NCI-H1092 (cell line): ENCODE measurements at regions not wholly inside any gene's neighbourhood (a gene's known extent, or its start where the extent isn't known, plus 50 kb on each side); places are given as distances from the start of the nearest gene placed in this dataset.

Experiments
- DNase-seq: peaks from one replicate; lab custom pipeline; 2025; lab: John Stamatoyannopoulos, UW

DNA sequence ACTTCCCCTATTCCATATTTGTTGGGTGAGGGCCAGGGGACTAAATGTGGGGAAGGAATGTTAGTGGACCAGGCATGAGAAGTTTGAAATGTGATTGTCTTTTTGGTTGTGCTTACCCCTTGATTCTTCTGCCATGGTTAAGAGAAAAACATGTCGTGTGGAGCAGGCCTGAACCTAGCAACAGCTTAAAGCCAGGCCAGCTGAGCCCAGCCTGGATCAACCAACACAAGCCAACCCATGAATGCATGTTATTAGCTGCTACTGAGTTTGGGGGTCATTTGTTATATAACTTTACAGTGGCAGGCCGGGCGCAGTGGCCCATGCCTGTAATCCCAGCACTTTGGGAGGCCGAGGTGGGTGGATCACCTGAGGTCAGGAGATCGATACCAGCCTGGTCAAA is 52.4 kb upstream of the TRIO start:
- no peak for DNase-seq

DNA sequence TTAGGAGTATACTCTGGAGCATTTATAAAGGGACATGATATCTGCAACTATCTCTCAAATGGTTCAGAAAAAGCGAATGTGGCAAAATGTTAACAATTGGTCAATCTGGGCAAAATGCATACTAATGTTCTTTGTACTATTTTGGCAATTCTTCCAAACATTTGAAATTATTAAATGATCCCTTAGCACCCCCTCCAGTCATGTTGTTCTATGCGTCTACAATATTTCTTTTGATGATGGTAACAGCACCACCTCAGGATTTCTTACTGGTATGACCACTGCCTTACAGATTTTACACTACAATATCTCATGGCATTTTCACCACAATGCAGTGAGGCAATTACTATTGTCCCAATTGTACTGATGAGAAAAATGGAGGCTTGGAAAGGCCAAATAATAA is 52.9 kb upstream of the TRIO start:
- DNase-seq, result no peak

DNA sequence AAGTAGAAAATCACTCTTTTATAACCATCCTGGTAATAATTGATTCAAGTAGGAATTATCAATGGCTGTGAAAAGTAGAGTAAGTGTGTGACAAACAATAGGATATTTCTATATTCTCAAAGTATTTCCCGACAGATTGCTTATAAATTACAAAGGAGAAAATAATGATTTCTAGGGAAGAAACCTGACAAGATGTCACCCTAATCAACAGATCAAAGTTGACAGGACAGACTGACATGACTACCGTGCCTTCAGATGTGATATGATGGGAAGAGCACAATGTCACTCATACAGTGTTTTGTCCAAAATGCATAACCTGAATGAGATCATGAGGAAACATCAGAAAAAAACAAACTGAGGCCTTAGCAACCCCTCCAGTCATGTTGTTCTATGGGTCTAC is 53.9 kb upstream of the TRIO start:
- DNase-seq, result no peak

DNA sequence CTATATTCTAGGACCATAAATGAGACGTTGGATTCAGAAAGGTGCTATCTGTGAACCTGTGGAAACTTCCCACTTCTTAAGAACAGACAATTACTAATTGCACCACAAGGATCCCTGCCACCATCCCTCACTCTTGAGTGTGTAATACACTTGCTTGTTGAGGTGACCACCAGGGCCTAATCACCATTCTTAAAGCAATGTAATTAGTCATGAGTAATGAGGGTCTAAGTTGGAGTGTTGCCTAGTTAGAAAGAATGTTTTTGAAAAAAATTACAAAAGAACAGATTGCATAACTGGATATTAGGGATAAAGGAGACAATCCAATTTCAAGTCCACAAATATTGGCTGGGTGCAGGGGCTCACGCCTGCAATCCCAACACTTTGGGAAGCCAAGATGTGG is 56.9 kb upstream of the TRIO start:
- no peak for DNase-seq

DNA sequence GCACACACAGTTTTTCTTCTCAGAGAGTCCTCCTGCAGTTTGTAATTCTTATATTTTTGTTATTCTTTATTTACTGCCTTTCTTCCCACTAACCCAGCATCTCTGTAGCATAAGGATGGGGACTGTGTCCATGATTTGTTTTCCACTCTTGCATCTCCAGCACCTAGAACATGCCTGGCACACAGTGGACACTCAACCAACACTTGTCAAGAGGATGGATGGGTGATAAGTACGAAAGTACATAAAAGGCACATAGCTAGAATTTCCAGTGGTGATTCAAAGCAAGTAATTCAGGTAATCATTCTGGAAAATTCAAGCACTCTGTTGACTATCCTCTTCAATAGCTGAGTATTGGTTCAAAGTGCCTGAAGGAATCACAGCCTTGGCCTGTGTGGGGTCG is 60.2 kb upstream of the TRIO start:
- no peak for DNase-seq

DNA sequence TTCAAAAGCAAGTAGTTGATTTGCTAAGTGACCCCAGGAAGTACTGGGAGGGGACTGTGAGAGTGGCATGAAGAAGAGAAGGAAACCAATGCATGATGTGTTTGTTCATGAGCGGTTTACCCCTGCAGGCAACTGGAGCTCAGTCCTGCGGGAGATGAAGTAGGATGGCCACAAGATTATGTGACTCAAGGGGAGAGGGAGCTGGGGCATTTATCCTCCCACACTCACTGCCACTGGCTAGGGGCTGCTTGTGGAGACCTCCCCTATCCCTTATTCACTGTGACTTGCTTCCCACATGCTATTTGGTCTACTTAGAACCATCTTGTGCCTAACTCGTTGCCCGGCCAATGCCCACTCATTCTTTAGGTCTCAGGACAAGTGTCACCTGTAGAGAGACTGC is 60.6 kb upstream of the TRIO start:
- DNase-seq, result no peak

DNA sequence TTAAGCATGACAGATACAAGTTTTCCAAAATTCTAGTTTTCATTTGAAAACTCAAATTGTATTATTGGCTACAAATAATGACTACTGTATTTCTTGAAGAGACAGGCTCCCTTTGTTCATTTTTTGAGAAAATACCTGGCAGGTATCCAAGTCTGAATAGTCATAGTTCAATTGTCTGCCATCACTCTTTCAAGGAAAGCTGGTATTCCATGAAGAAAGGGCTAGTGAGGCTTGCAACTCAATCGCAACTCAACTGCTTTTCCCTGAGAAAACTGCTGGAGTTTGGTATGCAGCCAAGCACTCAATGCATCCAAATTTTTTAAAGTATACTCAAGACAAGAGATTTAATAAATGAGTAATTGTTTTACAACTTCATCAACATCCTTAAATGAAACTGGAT is 61.4 kb upstream of the TRIO start:
- no peak for DNase-seq

DNA sequence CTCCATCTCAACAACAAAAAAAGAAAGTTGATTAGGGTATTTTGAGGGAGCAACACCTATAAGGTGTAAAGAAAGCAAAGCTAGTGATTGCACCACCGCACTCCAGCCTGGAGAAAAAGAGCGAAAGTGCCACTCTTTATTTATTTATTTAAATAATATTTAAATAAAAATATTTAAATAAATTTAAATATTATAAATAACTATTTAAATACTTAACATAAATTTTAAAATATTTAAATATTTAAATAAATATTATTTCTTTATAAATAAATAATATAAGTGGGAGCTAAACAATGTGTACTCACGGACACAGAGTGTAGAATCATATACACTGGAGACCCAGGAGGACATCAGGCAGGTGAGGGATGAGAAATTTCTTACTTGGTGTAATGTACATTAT is 64.4 kb upstream of the TRIO start:
- DNase-seq, result no peak

DNA sequence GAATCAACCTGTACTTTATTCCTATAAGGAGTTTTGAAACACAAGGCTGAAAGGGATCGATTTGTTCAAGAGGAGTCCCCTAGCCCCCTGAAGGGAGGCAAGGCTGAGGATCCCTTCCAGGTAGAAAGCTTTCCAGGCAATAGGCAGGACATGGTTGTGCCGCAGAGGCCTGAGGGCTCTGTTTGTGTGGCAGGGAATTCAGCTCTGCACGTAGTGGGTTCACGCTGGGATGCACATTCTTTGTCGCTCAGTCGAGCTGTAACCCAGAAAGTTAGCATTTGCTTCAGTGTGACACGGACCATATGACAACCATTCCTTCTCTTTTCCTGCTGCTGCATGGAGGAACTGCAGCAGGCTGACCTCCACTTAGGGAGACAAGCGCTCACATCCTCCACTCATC is 65.6 kb upstream of the TRIO start:
- DNase-seq, result no peak

DNA sequence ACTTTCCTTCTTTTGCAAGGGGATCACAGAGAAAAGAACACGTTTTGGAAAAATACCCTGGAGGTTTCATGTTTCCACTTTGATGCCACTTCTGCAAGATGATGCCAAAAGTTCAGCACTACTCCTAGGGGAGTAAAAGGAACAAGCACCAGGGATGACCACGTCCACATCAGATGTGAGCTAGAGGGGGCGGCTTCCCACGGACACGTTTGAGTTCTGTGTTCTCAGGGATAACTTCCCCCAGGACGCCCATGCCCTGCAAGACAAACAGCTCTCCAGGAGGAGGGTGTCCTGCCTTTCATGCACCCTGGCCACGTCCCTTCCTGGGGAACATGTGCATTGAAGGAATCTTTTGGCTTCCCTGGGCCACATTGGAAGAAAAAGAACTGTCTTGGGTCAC is 66.6 kb upstream of the TRIO start:
- no peak for DNase-seq

DNA sequence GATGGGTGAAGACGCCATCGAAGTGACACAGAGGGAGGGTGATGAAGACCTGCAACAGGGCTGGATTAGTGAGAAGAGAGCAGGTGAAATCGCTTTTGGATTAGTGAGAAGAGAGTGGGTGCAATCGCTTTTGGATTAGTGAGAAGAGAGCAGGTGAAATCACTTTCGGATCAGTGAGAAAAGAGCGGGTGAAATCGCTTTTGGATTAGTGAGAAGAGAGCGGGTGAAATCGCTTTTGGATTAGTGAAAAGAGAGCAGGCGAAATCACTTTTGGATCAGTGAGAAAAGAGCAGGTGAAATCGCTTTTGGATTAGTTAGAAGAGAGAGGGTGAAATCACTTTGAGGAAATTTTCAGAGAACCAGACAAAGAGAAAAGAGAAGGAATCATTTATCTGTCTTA is 67.2 kb upstream of the TRIO start:
- DNase-seq, result no peak

DNA sequence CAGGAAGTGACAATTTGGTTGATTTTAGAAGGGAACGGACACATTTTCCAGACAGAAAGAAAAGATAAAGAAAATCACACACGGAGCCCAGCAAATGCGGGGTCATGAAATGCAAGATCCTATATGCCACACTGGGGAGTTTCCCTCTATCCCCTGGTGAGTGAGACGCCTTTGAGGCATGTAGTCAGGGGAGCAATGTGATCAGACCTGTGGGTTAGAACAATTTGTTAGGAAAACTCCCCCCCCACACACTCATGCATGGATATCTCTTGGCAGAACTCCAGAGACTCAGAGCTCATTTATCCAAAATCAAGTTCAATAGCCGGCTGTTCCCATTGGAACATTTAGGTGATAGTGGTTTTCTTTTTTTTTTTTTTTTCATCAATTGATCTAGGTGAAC is 71.7 kb upstream of the TRIO start:
- DNase-seq, result no peak

DNA sequence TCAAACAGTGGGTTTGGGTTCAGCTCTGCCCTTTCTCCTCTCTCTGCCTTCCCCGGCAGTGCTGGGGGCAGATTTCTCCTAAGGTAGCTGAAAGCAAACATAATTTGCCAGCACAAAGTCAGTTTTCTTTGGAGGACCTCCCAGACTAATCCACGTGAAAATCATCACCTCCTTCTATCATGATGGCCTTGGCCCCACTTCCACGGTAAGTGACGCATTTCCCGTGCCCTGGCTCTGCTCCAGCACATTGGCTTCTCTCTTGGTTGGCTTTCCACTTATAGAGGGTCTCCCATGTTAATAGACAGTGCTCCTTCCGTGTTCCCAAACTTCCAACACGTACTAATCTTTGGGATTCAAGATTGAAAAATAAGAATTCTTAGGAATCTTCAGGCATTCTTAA is 74.1 kb upstream of the TRIO start:
- no peak for DNase-seq

DNA sequence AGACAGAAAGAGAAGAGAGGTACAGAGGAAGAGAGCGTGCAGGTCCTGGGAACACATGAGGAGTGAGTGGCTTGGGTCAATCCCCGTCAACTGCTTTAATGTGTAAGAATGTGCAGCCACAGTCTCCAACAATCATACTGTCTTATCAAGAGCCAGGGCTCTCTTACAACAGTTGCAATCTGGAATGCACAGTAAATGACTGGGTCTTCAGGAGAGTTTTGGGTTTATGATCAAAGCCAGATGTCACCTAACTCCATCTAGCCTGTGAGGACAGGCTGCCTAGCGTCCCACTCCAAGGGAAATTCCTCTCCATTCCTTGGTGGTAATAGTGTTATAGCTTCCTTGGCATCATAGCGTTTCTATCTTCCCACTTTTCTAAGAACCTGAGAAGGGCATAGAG is 75.0 kb upstream of the TRIO start:
- DNase-seq, result no peak

DNA sequence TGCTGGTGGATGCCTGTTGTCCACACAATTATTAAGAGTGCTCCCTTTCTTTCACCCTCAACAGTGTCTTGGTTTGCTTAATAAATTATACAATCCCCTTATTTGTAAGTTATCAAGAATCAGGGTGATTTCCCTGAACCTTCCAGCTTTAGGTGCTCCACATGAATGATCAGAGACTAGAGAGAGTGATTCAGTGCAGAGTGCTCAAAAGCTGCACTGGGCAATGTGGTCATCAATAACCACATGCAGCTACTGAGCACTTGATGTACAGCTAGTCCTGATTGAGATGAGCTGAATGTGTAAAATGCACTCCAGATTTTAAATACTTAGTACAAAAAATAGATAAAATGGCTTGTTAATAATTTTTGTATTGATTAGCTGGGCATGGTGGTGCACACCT is 76.8 kb upstream of the TRIO start:
- no peak for DNase-seq

DNA sequence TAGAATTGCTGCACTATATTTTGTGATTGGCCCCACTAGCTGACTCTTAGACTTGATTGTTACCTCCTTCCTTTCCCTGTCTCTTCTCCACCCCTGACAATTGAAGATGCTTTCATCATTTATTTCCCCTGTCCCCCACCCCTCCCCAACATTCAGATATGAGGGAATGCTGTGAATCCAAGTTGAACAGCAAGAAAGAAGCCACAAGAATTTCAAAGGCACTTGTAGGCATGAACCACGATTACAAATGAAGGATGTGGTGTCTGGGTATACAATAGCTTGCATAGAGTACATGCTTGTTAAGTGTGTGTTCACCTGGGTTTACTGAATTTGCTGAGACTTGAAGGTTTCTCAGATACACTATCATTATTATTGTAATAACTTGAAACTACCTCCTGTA is 78.3 kb upstream of the TRIO start:
- DNase-seq, result no peak

DNA sequence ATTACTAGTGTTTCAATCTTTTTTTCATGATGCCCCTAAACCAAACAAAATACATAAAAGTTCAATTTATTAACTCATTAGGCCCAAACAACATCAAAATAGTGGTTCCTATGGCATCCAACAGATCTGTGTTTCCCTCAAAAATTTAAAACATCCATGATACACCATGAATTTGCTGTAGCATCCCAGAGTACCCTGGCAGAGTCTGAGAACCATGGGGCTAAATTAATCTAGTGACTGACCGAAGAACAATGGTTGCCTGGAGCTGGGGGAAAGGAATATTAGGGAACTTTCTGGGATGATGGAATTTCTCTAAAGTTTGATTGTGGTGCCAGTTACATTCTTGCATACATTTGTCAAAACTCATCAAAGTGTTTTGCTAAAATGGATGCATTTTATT is 79.5 kb upstream of the TRIO start:
- no peak for DNase-seq

DNA sequence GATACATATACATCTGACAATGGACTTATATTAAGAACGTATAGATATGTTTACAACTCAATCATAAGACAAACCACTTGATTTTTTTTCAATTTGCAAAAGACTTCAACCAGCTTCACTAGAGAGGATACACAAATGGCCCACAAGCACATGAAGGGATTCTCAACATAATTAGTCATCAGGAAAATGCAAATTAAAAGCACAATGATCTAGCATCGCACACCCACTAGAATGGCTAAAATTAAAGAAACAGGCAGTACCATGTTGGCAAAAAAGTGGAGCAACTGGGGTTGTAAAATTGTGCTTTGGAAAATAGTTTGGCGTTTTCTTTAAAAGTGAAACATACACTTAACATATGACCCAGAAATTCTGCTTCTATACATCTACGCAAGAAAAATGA is 80.0 kb upstream of the TRIO start:
- no peak for DNase-seq

DNA sequence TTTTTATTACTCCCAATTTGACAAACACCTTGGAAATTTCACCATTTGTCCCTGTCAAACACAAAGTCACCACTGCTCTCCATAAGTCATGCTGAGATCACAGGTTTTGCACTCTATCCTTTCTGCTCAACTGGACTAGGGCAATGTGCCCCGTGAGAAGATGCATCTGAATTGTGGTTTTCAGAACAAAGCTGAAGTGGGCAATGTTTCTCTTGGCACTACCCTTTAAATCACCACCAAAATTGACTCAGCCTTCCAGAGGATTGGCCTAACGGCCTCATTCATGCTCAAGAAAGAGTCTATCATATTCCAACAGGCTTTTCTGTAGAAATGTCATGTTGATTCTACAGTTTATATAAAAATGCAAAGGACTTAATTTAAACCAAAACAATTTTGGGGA is 81.0 kb upstream of the TRIO start:
- no peak for DNase-seq

DNA sequence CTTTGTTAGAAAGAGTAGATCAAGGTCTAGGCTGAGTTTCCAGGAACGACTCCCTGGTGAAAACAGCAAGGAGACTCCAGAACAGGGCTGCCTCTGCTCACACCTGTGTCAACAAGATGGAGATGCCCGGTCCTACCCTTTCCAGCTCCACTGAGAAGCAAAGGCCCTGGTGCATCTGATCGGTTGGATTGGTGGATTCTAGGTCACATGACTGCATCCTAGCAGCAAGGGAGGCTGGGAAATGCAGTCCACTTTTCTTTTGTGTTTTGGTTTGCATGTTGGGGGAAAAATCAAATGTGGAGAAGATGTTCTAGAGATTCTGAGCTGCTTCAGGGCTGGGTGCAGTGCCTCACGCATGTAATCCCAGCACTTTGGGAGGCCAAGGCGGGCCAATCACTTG is 82.0 kb upstream of the TRIO start:
- DNase-seq, result no peak

DNA sequence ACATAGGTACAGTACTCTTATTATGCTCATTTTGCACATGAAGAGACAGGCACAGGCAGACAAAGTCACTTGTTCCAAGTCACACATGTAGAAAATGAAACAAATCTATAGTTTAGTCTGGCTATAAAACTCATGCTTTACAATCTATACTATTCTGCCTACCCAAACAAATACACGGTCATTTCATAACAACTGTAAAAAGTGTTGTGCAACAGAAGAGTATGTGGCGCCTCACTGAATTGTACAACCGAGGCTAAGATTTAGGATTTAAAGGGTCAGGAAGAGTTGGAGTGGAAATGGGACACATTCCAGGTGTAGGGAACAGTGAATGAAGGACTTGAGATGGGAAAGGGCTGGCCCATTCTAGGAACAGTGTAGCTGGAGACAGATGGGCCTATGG is 82.9 kb upstream of the TRIO start:
- no peak for DNase-seq

DNA sequence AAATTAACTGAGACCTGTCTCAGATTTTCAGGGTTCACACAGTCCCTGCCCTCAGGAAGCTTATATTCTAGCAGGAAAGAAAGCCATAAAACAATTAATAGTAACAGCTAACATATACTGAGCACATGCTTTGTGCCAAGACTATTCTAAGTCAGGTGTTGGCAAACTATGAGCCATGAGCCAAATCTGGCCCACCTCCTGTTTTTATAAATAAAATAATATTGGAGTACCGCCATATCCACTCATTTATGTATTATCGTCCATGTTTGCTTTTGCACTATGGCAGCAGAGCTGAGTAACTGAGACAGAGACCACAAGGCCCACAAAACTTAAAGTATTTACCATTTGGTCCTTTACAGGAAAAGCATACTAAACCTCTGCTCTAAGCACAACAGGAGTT is 83.3 kb upstream of the TRIO start:
- DNase-seq, result no peak

DNA sequence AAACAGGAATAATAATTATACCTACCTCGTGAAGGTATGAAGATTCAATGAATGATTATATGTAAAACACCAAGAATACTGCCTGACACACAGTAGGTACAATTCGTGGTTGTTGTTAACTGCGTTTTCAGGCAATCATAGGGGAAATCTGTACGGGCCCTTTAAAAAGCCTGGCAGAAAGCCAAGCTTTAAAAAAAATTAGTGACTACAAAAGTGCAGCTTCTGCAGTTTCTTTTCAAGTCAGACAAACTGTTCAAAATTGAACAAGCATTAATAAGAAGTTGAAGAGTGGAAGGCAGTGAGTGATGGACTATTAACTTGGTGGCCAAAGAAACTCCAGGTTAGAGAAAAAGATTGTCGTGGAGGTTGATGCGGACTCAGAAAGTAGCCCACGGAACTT is 85.9 kb upstream of the TRIO start:
- DNase-seq, result no peak

DNA sequence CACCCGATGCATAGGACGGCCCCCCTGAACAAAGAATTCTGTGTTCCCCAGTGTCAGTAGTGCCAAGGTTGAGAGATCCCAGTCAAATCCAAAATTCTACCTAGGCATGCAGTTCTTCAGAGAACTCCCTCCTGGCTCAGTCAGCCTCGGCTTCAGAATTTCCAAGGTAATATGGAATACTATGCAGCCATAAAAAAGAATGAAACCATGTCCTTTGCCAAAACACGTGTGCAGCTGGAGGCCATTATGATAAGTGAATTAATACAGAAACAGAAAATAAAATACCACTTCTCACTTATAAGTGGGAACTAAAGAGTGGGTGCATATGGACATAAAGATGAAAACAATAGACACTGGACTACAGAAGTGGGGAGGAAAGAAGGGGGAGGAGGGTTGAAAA is 87.1 kb upstream of the TRIO start:
- no peak for DNase-seq
